ENCODE measurements at regions not wholly inside any gene's neighbourhood (a gene's known extent, or its start where the extent isn't known, plus 50 kb on each side); places are given as distances from the start of the nearest gene placed in this dataset.
A peak's percentile ranks its signal among the peaks of the same experiment; 100 is the strongest.

DNA sequence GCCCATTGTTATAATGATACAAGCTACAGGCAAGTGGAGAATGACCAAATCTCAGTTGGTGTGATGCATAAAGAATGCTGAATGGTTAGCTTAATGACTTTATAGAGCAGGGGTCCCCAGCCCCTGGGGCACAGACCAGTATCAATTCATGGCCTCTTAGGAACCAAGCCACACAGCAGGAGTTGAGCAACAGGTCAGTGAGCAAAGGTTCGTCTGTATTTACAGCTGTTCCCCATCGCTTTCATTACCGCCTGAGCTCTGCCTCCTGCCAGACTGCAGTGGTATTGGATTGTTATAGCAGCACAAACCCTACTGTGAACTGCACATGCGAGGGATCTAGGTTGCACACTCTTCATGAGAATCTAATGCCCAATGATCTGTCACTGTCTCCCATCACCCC, 114.0 kb upstream of the ZFHX3 start:
- TF ChIP-seq, protein P1, sequence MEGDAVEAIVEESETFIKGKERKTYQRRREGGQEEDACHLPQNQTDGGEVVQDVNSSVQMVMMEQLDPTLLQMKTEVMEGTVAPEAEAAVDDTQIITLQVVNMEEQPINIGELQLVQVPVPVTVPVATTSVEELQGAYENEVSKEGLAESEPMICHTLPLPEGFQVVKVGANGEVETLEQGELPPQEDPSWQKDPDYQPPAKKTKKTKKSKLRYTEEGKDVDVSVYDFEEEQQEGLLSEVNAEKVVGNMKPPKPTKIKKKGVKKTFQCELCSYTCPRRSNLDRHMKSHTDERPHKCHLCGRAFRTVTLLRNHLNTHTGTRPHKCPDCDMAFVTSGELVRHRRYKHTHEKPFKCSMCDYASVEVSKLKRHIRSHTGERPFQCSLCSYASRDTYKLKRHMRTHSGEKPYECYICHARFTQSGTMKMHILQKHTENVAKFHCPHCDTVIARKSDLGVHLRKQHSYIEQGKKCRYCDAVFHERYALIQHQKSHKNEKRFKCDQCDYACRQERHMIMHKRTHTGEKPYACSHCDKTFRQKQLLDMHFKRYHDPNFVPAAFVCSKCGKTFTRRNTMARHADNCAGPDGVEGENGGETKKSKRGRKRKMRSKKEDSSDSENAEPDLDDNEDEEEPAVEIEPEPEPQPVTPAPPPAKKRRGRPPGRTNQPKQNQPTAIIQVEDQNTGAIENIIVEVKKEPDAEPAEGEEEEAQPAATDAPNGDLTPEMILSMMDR (IDR thresholded peaks at IDR 0.05; ENCODE audit: unreplicated experiment) = no peak
- H3K27me3 Mint-ChIP-seq (ENCODE audit: unreplicated experiment) = peaks cover 1% of the 10 kb centered on the region
- DNase-seq (ENCODE audit: low spot score) = no peak
- no peaks in the 10 kb centered on the region for H3K36me3 Mint-ChIP-seq (ENCODE audit: low read depth, unreplicated experiment)
- H3K9me3 Mint-ChIP-seq (ENCODE audit: unreplicated experiment) = no peaks in the 10 kb centered on the region
- H3K27ac Mint-ChIP-seq (ENCODE audit: unreplicated experiment) = no peak overlapping the region
- H3K4me1 Mint-ChIP-seq (ENCODE audit: unreplicated experiment) = peaks cover 18% of the 10 kb centered on the region
- H3K4me3 Mint-ChIP-seq (ENCODE audit: unreplicated experiment) = no peak overlapping the region

DNA sequence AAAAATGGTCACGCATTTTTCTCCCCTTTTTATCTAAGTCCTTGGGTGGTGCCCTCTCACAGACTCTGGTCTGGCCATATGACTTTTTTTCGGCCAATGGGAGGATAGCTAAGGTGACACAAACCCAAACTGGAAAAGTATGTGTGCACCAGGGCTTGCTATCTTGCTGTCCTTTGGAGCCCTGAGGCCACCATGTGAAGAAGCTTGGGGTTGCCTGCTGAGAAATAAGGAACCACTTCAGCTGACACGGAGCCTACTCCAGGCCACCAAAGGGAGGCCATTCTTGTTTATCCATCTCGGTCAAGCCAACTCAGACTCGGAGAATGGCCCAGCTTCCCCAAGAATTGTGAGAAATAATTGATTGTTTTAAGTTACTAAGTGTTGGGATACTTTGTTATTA, 111.4 kb upstream of the ZFHX3 start:
- no peak overlapping the region for H3K4me3 Mint-ChIP-seq (ENCODE audit: unreplicated experiment)

DNA sequence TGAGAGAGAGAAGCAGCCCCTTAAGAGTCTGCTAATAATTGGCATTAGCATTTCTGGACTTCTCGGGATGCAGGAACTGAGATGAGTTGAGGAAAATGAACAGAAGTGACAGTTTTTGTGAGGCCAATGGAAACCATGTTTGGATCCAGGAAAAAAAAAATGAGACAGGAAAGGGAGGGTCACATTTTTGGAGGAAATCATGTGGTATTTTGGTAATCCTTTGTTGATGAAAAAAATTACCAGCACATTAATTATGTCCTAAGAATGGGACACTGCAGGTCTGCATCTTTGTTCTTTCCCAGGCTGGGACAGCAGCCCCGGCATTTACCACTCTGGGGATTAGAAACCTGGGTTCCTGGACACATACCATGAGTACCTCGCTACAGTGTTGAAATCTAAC, 109.9 kb upstream of the ZFHX3 start:
- DNase-seq (ENCODE audit: low spot score) = no peak
- TF ChIP-seq, protein P1 (IDR thresholded peaks at IDR 0.05; ENCODE audit: unreplicated experiment) = no peak
- H3K4me3 Mint-ChIP-seq (ENCODE audit: unreplicated experiment) = no peak overlapping the region
- H3K27me3 Mint-ChIP-seq (ENCODE audit: unreplicated experiment) = no peaks in the 10 kb centered on the region
- no peaks in the 10 kb centered on the region for H3K36me3 Mint-ChIP-seq (ENCODE audit: low read depth, unreplicated experiment)
- no peak overlapping the region for H3K27ac Mint-ChIP-seq (ENCODE audit: unreplicated experiment)
- no peaks in the 10 kb centered on the region for H3K9me3 Mint-ChIP-seq (ENCODE audit: unreplicated experiment)
- H3K4me1 Mint-ChIP-seq (ENCODE audit: unreplicated experiment) = peaks cover 11% of the 10 kb centered on the region

More for the DNA sequence above, 111.4 kb upstream of the ZFHX3 start:
- Mint-ChIP-seq H3K4me1 (ENCODE audit: unreplicated experiment) (peaks cover 8% of the 10 kb centered on the region), H3K27ac (ENCODE audit: unreplicated experiment) (no peak overlapping the region), H3K27me3 (ENCODE audit: unreplicated experiment) (no peaks in the 10 kb centered on the region), H3K36me3 (ENCODE audit: low read depth, unreplicated experiment) (no peaks in the 10 kb centered on the region), H3K9me3 (ENCODE audit: unreplicated experiment) (no peaks in the 10 kb centered on the region)
- TF ChIP-seq, protein P1 (IDR thresholded peaks at IDR 0.05; ENCODE audit: unreplicated experiment) = no peak
- no peak for DNase-seq (ENCODE audit: low spot score)

DNA sequence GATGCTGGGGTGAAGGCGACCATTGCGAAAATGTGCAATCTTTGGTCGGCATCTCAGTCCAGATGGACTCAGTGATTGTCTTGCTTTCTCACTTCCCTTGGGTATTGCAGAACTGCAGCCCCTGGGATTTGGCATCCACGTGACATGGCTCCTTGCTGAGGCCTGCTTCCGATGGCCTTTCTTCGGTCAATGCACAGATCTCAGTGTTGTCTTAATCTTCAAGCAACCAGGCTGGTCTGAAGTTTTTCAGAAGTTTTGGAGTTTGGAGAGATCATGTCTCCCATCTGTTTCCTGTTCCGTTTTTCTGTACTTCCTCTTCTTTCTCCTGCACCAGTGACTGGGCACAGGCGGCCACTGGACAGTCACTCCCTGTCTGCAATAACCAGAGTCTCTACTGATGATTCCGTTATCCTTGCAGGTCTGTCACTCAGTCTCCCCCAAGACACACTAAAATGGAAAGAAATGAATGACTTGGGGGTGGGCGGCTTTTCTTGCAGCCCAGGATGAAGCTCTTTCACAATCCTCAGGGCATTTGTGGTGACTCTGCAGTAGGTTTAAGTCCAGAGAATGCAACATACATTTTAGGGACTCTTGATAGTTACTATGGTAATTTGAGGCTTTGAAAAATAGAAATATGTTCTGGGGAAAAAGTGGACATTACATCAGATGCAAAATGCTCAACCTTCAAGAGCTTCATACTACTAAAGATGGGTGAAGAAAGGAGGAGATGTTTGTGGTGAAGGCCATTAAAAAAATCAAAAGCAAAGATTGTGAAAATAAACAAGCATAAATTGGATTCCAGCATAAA, 106.3 kb upstream of the ZFHX3 start:
- no peaks in the 10 kb centered on the region for H3K36me3 Mint-ChIP-seq (ENCODE audit: low read depth, unreplicated experiment)
- peak overlapping the region; percentile 91 for H3K27ac Mint-ChIP-seq (ENCODE audit: unreplicated experiment)
- no peaks in the 10 kb centered on the region for H3K9me3 Mint-ChIP-seq (ENCODE audit: unreplicated experiment)
- peak overlapping the region; percentile 18 for H3K4me3 Mint-ChIP-seq (ENCODE audit: unreplicated experiment)
- DNase-seq (ENCODE audit: low spot score) = peak; percentile 55
- peaks cover 41% of the 10 kb centered on the region for H3K4me1 Mint-ChIP-seq (ENCODE audit: unreplicated experiment)
- H3K27me3 Mint-ChIP-seq (ENCODE audit: unreplicated experiment) = peaks cover 1% of the 10 kb centered on the region
- TF ChIP-seq, protein P1 (IDR thresholded peaks at IDR 0.05; ENCODE audit: unreplicated experiment) = no peak

DNA sequence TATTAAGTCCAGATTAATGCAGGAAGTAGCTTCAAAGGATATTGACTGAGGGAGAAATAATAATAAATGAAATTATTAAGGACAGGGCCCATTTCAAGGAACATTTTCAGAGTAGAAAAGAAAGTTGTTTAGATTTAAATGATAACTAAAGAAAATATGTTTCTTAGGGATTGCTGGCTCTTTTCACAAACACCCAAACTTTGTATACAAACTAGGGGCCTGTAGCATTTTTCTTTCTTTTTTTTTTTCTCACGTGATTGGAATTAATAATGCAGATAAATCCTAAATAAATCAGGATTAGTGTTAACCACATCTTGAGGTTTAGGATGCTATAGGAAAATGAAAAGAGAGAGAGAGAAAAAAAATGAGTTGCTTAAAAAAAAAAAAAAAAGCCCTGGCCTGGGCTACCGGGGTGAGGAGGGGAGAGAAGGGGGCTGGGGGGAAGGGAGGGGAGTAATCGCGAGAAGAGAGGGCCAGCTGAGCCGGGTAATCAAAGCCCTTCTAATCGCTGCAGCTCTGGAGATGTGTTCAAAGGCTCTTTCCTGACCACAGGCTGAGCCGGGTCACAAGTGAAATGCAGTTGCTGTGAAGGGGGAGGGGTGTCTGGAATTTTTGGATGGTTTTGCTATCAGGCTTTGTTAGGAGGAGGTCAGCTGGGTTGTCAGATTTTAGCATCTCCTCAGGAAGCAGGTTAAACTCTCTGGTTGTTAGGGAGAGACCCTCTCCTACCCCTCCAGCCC, 104.6 kb upstream of the ZFHX3 start:
- H3K9me3 Mint-ChIP-seq (ENCODE audit: unreplicated experiment) = no peaks in the 10 kb centered on the region
- H3K4me1 Mint-ChIP-seq (ENCODE audit: unreplicated experiment) = peaks cover 48% of the 10 kb centered on the region
- H3K27ac Mint-ChIP-seq (ENCODE audit: unreplicated experiment) = peak overlapping the region; percentile 87
- TF ChIP-seq, protein P1 (IDR thresholded peaks at IDR 0.05; ENCODE audit: unreplicated experiment) = no peak
- peak; percentile 46 for DNase-seq (ENCODE audit: low spot score)
- no peak overlapping the region for H3K4me3 Mint-ChIP-seq (ENCODE audit: unreplicated experiment)
- no peaks in the 10 kb centered on the region for H3K36me3 Mint-ChIP-seq (ENCODE audit: low read depth, unreplicated experiment)
- peaks cover 1% of the 10 kb centered on the region for H3K27me3 Mint-ChIP-seq (ENCODE audit: unreplicated experiment)
